WTC11 (cell line): ENCODE measurements at regions not wholly inside any gene's neighbourhood (a gene's known extent, or its start where the extent isn't known, plus 50 kb on each side); places are given as distances from the start of the nearest gene placed in this dataset.

Experiments used
- ATAC-seq: fragments of 200-7000 bp; cut with Tn5 transposase; 2 replicates; pipeline ENCODE4 v1.10.0; 2021; ENCODE audit warnings: mild to moderate bottlenecking, moderate library complexity
- CTCF ChIA-PET: fragments of 300-600 bp; sonication (Branson Sonifier 250); formaldehyde crosslinking; loops from one replicate; lab custom pipeline; 2021; ENCODE audit warnings: antibody characterized with exemption; lab: Charles Lee
- POLR2A ChIA-PET: fragments of 350-600 bp; sonication (Branson Sonifier 250); formaldehyde crosslinking; loops from one replicate; lab custom pipeline; 2021; ENCODE audit warnings: antibody characterized with exemption; lab: Charles Lee
- DNase-seq: peaks from one replicate; pipeline ENCODE4 v3.0.0; 2021; ENCODE audit warnings: low spot score
- H3K27ac Mint-ChIP-seq: 2 replicates; pipeline ENCODE4 v1.8.0; 2021; ENCODE audit warnings: mixed read lengths
- H3K27me3 Mint-ChIP-seq: 2 replicates; pipeline ENCODE4 v1.8.0; 2021; ENCODE audit warnings: low read depth, mild to moderate bottlenecking, moderate library complexity, mixed read lengths
- H3K36me3 Mint-ChIP-seq: 2 replicates; pipeline ENCODE4 v1.8.0; 2021; ENCODE audit warnings: mixed read lengths
- H3K4me1 Mint-ChIP-seq: 2 replicates; pipeline ENCODE4 v1.8.0; 2022; ENCODE audit warnings: mixed read lengths
- H3K4me3 Mint-ChIP-seq: 2 replicates; pipeline ENCODE4 v1.8.0; 2021; ENCODE audit warnings: mild to moderate bottlenecking, moderate library complexity, mixed read lengths
- H3K9me3 Mint-ChIP-seq: 2 replicates; pipeline ENCODE4 v1.8.0; 2021; ENCODE audit warnings: mixed read lengths
- CBFB ChIP-seq: sonication (generic); formaldehyde crosslinking; IDR thresholded peaks from 2 replicates; pipeline ENCODE4 v1.8.1; 2022; ENCODE audit warnings: mild to moderate bottlenecking, low read depth, missing genetic modification reagents
- EMX1 ChIP-seq: fragments of 250-450 bp; sonication (Bioruptor Pico); IDR thresholded peaks from 2 replicates; pipeline ENCODE4 v1.8.0; 2021; ENCODE audit warnings: mild to moderate bottlenecking
- FOXJ3 ChIP-seq: sonication (generic); formaldehyde crosslinking; IDR thresholded peaks from 2 replicates; pipeline ENCODE4 v1.9.0; 2021; ENCODE audit warnings: missing genetic modification reagents, mild to moderate bottlenecking, borderline replicate concordance
- FOXK1 ChIP-seq: sonication (generic); formaldehyde crosslinking; IDR thresholded peaks from 2 replicates; pipeline ENCODE4 v1.8.0; 2022; ENCODE audit warnings: mild to moderate bottlenecking, moderate library complexity, missing genetic modification reagents
- FOXP4 ChIP-seq: sonication (generic); formaldehyde crosslinking; IDR thresholded peaks from 2 replicates; pipeline ENCODE4 v1.8.0; 2022; ENCODE audit warnings: mild to moderate bottlenecking, missing genetic modification reagents
- MXD4 ChIP-seq: fragments of 250-450 bp; sonication (Bioruptor Pico); IDR thresholded peaks from 2 replicates; pipeline ENCODE4 v1.8.0; 2021; ENCODE audit warnings: mild to moderate bottlenecking, moderate library complexity, borderline replicate concordance
- MYBL2 ChIP-seq: sonication (generic); formaldehyde crosslinking; IDR thresholded peaks from 2 replicates; pipeline ENCODE4 v1.8.1; 2023; ENCODE audit warnings: mild to moderate bottlenecking, moderate library complexity, missing genetic modification reagents
- NFATC4 ChIP-seq: fragments of 250-450 bp; sonication (Bioruptor Pico); IDR thresholded peaks from 2 replicates; pipeline ENCODE4 v1.9.0; 2021; ENCODE audit warnings: mild to moderate bottlenecking
- OVOL2 ChIP-seq: fragments of 250-450 bp; sonication (Bioruptor Pico); IDR thresholded peaks from 2 replicates; pipeline ENCODE4 v1.9.0; 2021; ENCODE audit warnings: mild to moderate bottlenecking, borderline replicate concordance
- SMAD4 ChIP-seq: sonication (generic); formaldehyde crosslinking; IDR thresholded peaks from 2 replicates; pipeline ENCODE4 v1.8.0; 2022; ENCODE audit warnings: mild to moderate bottlenecking, missing genetic modification reagents
- SP1 ChIP-seq: sonication (generic); formaldehyde crosslinking; conservative IDR thresholded peaks from 2 replicates; pipeline ENCODE4 v1.8.1; 2022; ENCODE audit warnings: missing genetic modification reagents
- TP53 ChIP-seq: sonication (generic); formaldehyde crosslinking; IDR thresholded peaks from 2 replicates; pipeline ENCODE4 v1.8.1; 2023; ENCODE audit warnings: mild to moderate bottlenecking, missing genetic modification reagents
- ZNF281 ChIP-seq: sonication (generic); formaldehyde crosslinking; IDR thresholded peaks from 2 replicates; pipeline ENCODE4 v1.8.0; 2023; ENCODE audit warnings: mild to moderate bottlenecking, missing genetic modification reagents
- ZNF396 ChIP-seq: fragments of 250-450 bp; sonication (Bioruptor Pico); IDR thresholded peaks from 2 replicates; pipeline ENCODE4 v1.8.0; 2021; ENCODE audit warnings: mild to moderate bottlenecking, moderate library complexity, borderline replicate concordance
- ZNF416 ChIP-seq: fragments of 250-450 bp; sonication (Bioruptor Pico); IDR thresholded peaks from 2 replicates; pipeline ENCODE4 v1.9.0; 2021; ENCODE audit warnings: mild to moderate bottlenecking, inconsistent platforms
- ZSCAN18 ChIP-seq: fragments of 250-450 bp; sonication (Bioruptor Pico); IDR thresholded peaks from 2 replicates; pipeline ENCODE4 v2.1.2; 2022; ENCODE audit warnings: mild to moderate bottlenecking, moderate library complexity
- TF ChIP-seq, protein P1 (sequence below): sonication (generic); formaldehyde crosslinking; IDR thresholded peaks from 2 replicates; pipeline ENCODE4 v1.8.1; 2023; ENCODE audit warnings: mild to moderate bottlenecking, missing genetic modification reagents, borderline replicate concordance
- TF ChIP-seq, protein P2 (sequence below): fragments of 250-450 bp; sonication (Bioruptor Pico); IDR thresholded peaks from 2 replicates; pipeline ENCODE4 v1.9.0; 2021; ENCODE audit warnings: mild to moderate bottlenecking, borderline replicate concordance
- TF ChIP-seq, protein P3 (sequence below): sonication (generic); formaldehyde crosslinking; IDR thresholded peaks from 2 replicates; pipeline ENCODE4 v1.8.0; 2022; ENCODE audit warnings: mild to moderate bottlenecking, missing genetic modification reagents

DNA sequence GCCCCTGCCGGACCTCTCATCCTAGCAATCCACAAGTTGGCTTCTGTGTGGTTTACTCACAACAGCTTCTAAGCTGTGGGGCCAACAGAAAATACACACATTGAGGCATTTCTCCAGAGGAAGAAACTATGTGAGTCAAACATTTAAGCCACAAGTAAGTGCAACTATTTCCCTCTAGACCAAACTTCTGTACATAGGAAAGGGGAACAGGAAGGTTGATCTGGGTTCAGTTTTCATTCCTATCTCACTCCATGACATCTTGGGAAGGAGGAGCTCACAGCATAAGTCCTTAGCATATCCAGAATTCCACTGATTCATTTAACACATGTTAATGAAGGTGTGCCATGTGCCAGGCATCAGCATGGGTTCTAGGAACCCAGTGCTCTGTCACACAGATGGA is 72.8 kb upstream of the PICALM start (continued):
- no peak for TF ChIP-seq CBFB (CRISPR knock-in tag)
- TF ChIP-seq ZNF281 (CRISPR knock-in tag): no peak
- TF ChIP-seq TP53 (CRISPR knock-in tag): no peak

- TF ChIP-seq NFATC4 (CRISPR knock-in tag) (no peak), MYBL2 (CRISPR knock-in tag) (no peak), FOXK1 (CRISPR knock-in tag) (no peak), ZNF396 (no peak), OVOL2 (no peak)
- no peaks in the 10 kb centered on the region for H3K9me3 Mint-ChIP-seq
- ATAC-seq (no peak), DNase-seq (no peak)
- H3K36me3 Mint-ChIP-seq: no peaks in the 10 kb centered on the region
- no peaks in the 10 kb centered on the region; the same call in 1 of the 2 replicates for H3K27me3 Mint-ChIP-seq
- H3K4me3 Mint-ChIP-seq: no peak overlapping the region
- H3K4me1 Mint-ChIP-seq: no peaks in the 10 kb centered on the region
- no peak overlapping the region for H3K27ac Mint-ChIP-seq
- ChIA-PET POLR2A (interaction anchor here (0.6 kb wide), 1 partner anchor 26 kb away, joined by 3 read pairs; no protein-coding TSS in a partner anchor), CTCF (interaction anchor here (1.0 to 1.7 kb wide), 2 partner anchors 53 to 78 kb away, joined by 3 to 5 read pairs; no protein-coding TSS in a partner anchor)
Measured at GRCh38 chr11:86140334-86140990, 71.6 kb upstream of the PICALM start.

DNA sequence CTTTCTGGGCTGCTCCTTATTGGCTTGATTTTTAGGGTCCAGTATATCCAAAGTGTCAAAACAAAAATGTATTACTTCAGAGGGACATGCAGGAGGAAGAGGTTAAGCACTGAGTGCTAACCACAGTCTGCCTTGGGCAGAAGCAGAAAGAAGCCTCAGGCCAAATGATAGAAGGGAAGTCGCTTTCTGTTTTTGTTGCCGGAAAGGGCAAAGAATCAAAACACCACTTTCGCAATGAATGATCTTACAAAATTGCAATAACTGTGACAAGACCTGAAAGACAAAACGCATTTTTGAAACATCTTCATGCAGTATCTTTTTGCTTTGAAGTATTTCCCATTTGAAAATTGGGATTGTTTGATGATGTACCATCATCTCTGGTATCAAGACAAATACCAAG is 70.1 kb upstream of the PICALM start:
- ChIA-PET CTCF (no interaction called here), POLR2A (no interaction called here)
- Mint-ChIP-seq H3K4me3 (no peak overlapping the region), H3K36me3 (no peaks in the 10 kb centered on the region), H3K27ac (no peak overlapping the region), H3K4me1 (no peaks in the 10 kb centered on the region), H3K9me3 (no peaks in the 10 kb centered on the region), H3K27me3 (no peaks in the 10 kb centered on the region; the same call in 1 of the 2 replicates)
- DNase-seq (no peak), ATAC-seq (no peak)
- no peak for TF ChIP-seq ZNF416 (CRISPR knock-in tag)
- no peak for TF ChIP-seq TP53 (CRISPR knock-in tag)
- no peak for TF ChIP-seq ZSCAN18 (CRISPR knock-in tag)
- TF ChIP-seq EMX1 (CRISPR knock-in tag): no peak
- no peak for TF ChIP-seq FOXJ3 (CRISPR knock-in tag)
- TF ChIP-seq SMAD4 (CRISPR knock-in tag): no peak
- TF ChIP-seq SP1 (CRISPR knock-in tag): no peak
- TF ChIP-seq FOXP4: no peak
- TF ChIP-seq, protein P1, sequence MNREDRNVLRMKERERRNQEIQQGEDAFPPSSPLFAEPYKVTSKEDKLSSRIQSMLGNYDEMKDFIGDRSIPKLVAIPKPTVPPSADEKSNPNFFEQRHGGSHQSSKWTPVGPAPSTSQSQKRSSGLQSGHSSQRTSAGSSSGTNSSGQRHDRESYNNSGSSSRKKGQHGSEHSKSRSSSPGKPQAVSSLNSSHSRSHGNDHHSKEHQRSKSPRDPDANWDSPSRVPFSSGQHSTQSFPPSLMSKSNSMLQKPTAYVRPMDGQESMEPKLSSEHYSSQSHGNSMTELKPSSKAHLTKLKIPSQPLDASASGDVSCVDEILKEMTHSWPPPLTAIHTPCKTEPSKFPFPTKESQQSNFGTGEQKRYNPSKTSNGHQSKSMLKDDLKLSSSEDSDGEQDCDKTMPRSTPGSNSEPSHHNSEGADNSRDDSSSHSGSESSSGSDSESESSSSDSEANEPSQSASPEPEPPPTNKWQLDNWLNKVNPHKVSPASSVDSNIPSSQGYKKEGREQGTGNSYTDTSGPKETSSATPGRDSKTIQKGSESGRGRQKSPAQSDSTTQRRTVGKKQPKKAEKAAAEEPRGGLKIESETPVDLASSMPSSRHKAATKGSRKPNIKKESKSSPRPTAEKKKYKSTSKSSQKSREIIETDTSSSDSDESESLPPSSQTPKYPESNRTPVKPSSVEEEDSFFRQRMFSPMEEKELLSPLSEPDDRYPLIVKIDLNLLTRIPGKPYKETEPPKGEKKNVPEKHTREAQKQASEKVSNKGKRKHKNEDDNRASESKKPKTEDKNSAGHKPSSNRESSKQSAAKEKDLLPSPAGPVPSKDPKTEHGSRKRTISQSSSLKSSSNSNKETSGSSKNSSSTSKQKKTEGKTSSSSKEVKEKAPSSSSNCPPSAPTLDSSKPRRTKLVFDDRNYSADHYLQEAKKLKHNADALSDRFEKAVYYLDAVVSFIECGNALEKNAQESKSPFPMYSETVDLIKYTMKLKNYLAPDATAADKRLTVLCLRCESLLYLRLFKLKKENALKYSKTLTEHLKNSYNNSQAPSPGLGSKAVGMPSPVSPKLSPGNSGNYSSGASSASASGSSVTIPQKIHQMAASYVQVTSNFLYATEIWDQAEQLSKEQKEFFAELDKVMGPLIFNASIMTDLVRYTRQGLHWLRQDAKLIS (CRISPR knock-in tag): no peak
- TF ChIP-seq, protein P2, sequence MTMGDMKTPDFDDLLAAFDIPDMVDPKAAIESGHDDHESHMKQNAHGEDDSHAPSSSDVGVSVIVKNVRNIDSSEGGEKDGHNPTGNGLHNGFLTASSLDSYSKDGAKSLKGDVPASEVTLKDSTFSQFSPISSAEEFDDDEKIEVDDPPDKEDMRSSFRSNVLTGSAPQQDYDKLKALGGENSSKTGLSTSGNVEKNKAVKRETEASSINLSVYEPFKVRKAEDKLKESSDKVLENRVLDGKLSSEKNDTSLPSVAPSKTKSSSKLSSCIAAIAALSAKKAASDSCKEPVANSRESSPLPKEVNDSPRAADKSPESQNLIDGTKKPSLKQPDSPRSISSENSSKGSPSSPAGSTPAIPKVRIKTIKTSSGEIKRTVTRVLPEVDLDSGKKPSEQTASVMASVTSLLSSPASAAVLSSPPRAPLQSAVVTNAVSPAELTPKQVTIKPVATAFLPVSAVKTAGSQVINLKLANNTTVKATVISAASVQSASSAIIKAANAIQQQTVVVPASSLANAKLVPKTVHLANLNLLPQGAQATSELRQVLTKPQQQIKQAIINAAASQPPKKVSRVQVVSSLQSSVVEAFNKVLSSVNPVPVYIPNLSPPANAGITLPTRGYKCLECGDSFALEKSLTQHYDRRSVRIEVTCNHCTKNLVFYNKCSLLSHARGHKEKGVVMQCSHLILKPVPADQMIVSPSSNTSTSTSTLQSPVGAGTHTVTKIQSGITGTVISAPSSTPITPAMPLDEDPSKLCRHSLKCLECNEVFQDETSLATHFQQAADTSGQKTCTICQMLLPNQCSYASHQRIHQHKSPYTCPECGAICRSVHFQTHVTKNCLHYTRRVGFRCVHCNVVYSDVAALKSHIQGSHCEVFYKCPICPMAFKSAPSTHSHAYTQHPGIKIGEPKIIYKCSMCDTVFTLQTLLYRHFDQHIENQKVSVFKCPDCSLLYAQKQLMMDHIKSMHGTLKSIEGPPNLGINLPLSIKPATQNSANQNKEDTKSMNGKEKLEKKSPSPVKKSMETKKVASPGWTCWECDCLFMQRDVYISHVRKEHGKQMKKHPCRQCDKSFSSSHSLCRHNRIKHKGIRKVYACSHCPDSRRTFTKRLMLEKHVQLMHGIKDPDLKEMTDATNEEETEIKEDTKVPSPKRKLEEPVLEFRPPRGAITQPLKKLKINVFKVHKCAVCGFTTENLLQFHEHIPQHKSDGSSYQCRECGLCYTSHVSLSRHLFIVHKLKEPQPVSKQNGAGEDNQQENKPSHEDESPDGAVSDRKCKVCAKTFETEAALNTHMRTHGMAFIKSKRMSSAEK: no peak
- no peak for TF ChIP-seq ZNF396
- TF ChIP-seq, protein P3, sequence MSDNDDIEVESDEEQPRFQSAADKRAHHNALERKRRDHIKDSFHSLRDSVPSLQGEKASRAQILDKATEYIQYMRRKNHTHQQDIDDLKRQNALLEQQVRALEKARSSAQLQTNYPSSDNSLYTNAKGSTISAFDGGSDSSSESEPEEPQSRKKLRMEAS (CRISPR knock-in tag): no peak
- TF ChIP-seq MXD4 (CRISPR knock-in tag): no peak
